Choroid plexus epithelial cell (primary cell): ENCODE measurements at regions not wholly inside any gene's neighbourhood (a gene's known extent, or its start where the extent isn't known, plus 50 kb on each side); places are given as distances from the start of the nearest gene placed in this dataset.

ENCODE experiments used
- DNase-seq: peaks from one replicate; pipeline ENCODE4 v3.0.0-alpha.2; 2010; ENCODE audit warnings: low read depth
- H3K4me3 ChIP-seq: 2 replicates; pipeline ENCODE4 v1.5.1; 2011; ENCODE audit warnings: low read depth, mild to moderate bottlenecking, control low read depth, low read length, moderate library complexity
- CTCF ChIP-seq: conservative IDR thresholded peaks from 2 replicates; pipeline ENCODE4 v1.5.1; 2011; ENCODE audit warnings: low read depth, mild to moderate bottlenecking, control low read depth, inconsistent platforms, low read length, moderate library complexity

GRCh38 chr6:56359201-56359899 is 112.0 kb upstream of the COL21A1 start:
- no peak overlapping the region for H3K4me3 ChIP-seq
- peak; percentile 87 for DNase-seq
- TF ChIP-seq CTCF = peak; percentile 77

GRCh38 chr6:56357616-56358373 is 110.4 kb upstream of the COL21A1 start:
- H3K4me3 ChIP-seq = no peak overlapping the region
- no peak for DNase-seq
- TF ChIP-seq CTCF = no peak

- no peak overlapping the region for H3K4me3 ChIP-seq
- no peak for TF ChIP-seq CTCF
- DNase-seq = peak; percentile 57
Observed at GRCh38 chr6:56356426-56356825, 109.0 kb upstream of the COL21A1 start.

- TF ChIP-seq CTCF = no peak
- DNase-seq = no peak
- H3K4me3 ChIP-seq = no peak overlapping the region
Observed at GRCh38 chr6:56353860-56354259, 106.5 kb upstream of the COL21A1 start.

GRCh38 chr6:56350628-56351260 is 103.4 kb upstream of the COL21A1 start:
- no peak for DNase-seq
- TF ChIP-seq CTCF = no peak
- H3K4me3 ChIP-seq = no peak overlapping the region

- no peak for TF ChIP-seq CTCF
- DNase-seq = peak; percentile 62
- no peak overlapping the region for H3K4me3 ChIP-seq
Observed at GRCh38 chr6:56349194-56349593, 101.8 kb upstream of the COL21A1 start.
